H1 (cell line): ENCODE measurements at regions not wholly inside any gene's neighbourhood (a gene's known extent, or its start where the extent isn't known, plus 50 kb on each side); places are given as distances from the start of the nearest gene placed in this dataset.

Source experiments
- ASH2L ChIP-seq: fragments of 200-600, 300-600 bp; sonication (generic); IDR thresholded peaks from one replicate; pipeline ENCODE4 v1.7.1; 2017; ENCODE audit warnings: low read length
- BCL11A ChIP-seq, 2 experiments: IDR thresholded peaks; one replicate each; pipeline ENCODE4 v1.6.1; 2011; ENCODE audit warnings: low read depth in 2 of 2, low read length in 2 of 2, mild to moderate bottlenecking in 2 of 2
- CEBPB ChIP-seq: IDR thresholded peaks from 2 replicates; pipeline ENCODE4 v1.6.1; 2012; ENCODE audit warnings: low read depth, low read length
- CHD2 ChIP-seq: IDR thresholded peaks from 2 replicates; pipeline ENCODE4 v1.6.1; 2012; ENCODE audit warnings: low read length, improper control_type of control experiment
- GTF2F1 ChIP-seq: IDR thresholded peaks from 2 replicates; pipeline ENCODE4 v1.6.1; 2012; ENCODE audit warnings: low read depth, low read length, improper control_type of control experiment, borderline replicate concordance
- KDM1A ChIP-seq: fragments of 200-600, 300-600 bp; sonication (generic); IDR thresholded peaks from 2 replicates; pipeline ENCODE4 v1.7.1; 2016; ENCODE audit warnings: mild to moderate bottlenecking, low read length, borderline replicate concordance
- RFX5 ChIP-seq: IDR thresholded peaks from 2 replicates; pipeline ENCODE4 v1.6.1; 2011; ENCODE audit warnings: low read depth, low read length, improper control_type of control experiment, borderline replicate concordance
- SP2 ChIP-seq: IDR thresholded peaks from 2 replicates; pipeline ENCODE4 v1.6.1; 2012; ENCODE audit warnings: mild to moderate bottlenecking, low read length, inconsistent platforms
- TEAD4 ChIP-seq: IDR thresholded peaks from 2 replicates; pipeline ENCODE4 v1.6.1; 2012; ENCODE audit warnings: low read depth, low read length, inconsistent platforms, mixed read lengths
- TF ChIP-seq, protein P1 (sequence below): fragments of 300-600 bp; sonication (generic); IDR thresholded peaks from 2 replicates; pipeline ENCODE4 v1.7.1; 2012; ENCODE audit warnings: low read length, moderate library complexity, mild to moderate bottlenecking, inconsistent platforms; ENCODE audit not compliant: insufficient replicate concordance
- TF ChIP-seq, protein P2 (sequence below), 3 experiments: IDR thresholded peaks; 1 replicate in 2 of 3; 2 replicates in 1 of 3; pipeline versions ENCODE4 v1.5.1 to v1.6.1; 2011; ENCODE audit warnings: low read length in 3 of 3, mild to moderate bottlenecking in 3 of 3, inconsistent platforms in 2 of 3, low read depth in 1 of 3, moderate library complexity in 1 of 3; ENCODE audit not compliant: insufficient read depth in 1 of 3; ENCODE audit errors: control extremely low read depth in 1 of 3

DNA sequence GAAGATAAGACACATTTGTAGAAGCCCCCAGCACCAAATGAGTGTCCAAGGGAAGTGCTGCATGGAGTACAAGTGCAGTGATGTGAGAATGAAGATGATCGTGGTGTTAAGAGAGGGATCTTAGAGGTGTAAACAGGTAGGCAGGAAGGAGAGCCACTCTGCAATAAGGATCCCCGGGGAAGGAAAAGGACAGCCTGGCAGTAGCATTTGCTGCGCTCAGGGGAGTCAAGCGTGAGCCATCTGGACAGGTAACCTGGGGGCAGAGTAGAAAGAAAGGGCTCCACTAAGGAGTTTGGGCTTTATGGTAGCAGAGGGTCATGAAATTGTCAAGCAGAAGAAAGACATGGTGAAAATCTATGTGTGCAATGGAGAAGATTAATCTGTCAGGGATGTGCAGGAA lies 587.2 kb downstream of the BUD13 start (continued):
- TF ChIP-seq, protein P1, sequence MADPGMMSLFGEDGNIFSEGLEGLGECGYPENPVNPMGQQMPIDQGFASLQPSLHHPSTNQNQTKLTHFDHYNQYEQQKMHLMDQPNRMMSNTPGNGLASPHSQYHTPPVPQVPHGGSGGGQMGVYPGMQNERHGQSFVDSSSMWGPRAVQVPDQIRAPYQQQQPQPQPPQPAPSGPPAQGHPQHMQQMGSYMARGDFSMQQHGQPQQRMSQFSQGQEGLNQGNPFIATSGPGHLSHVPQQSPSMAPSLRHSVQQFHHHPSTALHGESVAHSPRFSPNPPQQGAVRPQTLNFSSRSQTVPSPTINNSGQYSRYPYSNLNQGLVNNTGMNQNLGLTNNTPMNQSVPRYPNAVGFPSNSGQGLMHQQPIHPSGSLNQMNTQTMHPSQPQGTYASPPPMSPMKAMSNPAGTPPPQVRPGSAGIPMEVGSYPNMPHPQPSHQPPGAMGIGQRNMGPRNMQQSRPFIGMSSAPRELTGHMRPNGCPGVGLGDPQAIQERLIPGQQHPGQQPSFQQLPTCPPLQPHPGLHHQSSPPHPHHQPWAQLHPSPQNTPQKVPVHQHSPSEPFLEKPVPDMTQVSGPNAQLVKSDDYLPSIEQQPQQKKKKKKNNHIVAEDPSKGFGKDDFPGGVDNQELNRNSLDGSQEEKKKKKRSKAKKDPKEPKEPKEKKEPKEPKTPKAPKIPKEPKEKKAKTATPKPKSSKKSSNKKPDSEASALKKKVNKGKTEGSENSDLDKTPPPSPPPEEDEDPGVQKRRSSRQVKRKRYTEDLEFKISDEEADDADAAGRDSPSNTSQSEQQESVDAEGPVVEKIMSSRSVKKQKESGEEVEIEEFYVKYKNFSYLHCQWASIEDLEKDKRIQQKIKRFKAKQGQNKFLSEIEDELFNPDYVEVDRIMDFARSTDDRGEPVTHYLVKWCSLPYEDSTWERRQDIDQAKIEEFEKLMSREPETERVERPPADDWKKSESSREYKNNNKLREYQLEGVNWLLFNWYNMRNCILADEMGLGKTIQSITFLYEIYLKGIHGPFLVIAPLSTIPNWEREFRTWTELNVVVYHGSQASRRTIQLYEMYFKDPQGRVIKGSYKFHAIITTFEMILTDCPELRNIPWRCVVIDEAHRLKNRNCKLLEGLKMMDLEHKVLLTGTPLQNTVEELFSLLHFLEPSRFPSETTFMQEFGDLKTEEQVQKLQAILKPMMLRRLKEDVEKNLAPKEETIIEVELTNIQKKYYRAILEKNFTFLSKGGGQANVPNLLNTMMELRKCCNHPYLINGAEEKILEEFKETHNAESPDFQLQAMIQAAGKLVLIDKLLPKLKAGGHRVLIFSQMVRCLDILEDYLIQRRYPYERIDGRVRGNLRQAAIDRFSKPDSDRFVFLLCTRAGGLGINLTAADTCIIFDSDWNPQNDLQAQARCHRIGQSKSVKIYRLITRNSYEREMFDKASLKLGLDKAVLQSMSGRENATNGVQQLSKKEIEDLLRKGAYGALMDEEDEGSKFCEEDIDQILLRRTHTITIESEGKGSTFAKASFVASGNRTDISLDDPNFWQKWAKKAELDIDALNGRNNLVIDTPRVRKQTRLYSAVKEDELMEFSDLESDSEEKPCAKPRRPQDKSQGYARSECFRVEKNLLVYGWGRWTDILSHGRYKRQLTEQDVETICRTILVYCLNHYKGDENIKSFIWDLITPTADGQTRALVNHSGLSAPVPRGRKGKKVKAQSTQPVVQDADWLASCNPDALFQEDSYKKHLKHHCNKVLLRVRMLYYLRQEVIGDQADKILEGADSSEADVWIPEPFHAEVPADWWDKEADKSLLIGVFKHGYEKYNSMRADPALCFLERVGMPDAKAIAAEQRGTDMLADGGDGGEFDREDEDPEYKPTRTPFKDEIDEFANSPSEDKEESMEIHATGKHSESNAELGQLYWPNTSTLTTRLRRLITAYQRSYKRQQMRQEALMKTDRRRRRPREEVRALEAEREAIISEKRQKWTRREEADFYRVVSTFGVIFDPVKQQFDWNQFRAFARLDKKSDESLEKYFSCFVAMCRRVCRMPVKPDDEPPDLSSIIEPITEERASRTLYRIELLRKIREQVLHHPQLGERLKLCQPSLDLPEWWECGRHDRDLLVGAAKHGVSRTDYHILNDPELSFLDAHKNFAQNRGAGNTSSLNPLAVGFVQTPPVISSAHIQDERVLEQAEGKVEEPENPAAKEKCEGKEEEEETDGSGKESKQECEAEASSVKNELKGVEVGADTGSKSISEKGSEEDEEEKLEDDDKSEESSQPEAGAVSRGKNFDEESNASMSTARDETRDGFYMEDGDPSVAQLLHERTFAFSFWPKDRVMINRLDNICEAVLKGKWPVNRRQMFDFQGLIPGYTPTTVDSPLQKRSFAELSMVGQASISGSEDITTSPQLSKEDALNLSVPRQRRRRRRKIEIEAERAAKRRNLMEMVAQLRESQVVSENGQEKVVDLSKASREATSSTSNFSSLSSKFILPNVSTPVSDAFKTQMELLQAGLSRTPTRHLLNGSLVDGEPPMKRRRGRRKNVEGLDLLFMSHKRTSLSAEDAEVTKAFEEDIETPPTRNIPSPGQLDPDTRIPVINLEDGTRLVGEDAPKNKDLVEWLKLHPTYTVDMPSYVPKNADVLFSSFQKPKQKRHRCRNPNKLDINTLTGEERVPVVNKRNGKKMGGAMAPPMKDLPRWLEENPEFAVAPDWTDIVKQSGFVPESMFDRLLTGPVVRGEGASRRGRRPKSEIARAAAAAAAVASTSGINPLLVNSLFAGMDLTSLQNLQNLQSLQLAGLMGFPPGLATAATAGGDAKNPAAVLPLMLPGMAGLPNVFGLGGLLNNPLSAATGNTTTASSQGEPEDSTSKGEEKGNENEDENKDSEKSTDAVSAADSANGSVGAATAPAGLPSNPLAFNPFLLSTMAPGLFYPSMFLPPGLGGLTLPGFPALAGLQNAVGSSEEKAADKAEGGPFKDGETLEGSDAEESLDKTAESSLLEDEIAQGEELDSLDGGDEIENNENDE = no peak
- TF ChIP-seq, protein P2, sequence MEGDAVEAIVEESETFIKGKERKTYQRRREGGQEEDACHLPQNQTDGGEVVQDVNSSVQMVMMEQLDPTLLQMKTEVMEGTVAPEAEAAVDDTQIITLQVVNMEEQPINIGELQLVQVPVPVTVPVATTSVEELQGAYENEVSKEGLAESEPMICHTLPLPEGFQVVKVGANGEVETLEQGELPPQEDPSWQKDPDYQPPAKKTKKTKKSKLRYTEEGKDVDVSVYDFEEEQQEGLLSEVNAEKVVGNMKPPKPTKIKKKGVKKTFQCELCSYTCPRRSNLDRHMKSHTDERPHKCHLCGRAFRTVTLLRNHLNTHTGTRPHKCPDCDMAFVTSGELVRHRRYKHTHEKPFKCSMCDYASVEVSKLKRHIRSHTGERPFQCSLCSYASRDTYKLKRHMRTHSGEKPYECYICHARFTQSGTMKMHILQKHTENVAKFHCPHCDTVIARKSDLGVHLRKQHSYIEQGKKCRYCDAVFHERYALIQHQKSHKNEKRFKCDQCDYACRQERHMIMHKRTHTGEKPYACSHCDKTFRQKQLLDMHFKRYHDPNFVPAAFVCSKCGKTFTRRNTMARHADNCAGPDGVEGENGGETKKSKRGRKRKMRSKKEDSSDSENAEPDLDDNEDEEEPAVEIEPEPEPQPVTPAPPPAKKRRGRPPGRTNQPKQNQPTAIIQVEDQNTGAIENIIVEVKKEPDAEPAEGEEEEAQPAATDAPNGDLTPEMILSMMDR (IDR thresholded peaks at IDR 0.05; ENCODE audit: control extremely low read depth in 1 of 3, insufficient read depth in 1 of 3, low read depth in 1 of 3, low read length in 3 of 3) = no peak
- no peak for TF ChIP-seq GTF2F1
- TF ChIP-seq KDM1A = no peak
- no peak for TF ChIP-seq ASH2L
- TF ChIP-seq BCL11A (IDR thresholded peaks at IDR 0.05; ENCODE audit: low read depth in 2 of 2, low read length in 2 of 2) = no peak
- TF ChIP-seq RFX5 = no peak
- TF ChIP-seq TEAD4 = no peak
- TF ChIP-seq CEBPB = no peak
- no peak for TF ChIP-seq SP2
- no peak for TF ChIP-seq CHD2
